G401 (cell line): ENCODE measurements at regions not wholly inside any gene's neighbourhood (a gene's known extent, or its start where the extent isn't known, plus 50 kb on each side); places are given as distances from the start of the nearest gene placed in this dataset.
"Not testable (repeated sequence)": the region's sequence is repeated elsewhere in the genome, so short reads cannot be mapped to it uniquely, and the experiment has no call there.

ENCODE experiments used
- DNase-seq: peaks from one replicate; pipeline ENCODE4 v3.0.0-alpha.2; 2015; ENCODE audit warnings: low spot score
- in situ Hi-C: cut with HindIII; loops from 2 replicates; pipeline ENCODE4 v1.10.0; 2016; ENCODE audit warnings: low sequenced_read_pairs, mixed read lengths

DNA sequence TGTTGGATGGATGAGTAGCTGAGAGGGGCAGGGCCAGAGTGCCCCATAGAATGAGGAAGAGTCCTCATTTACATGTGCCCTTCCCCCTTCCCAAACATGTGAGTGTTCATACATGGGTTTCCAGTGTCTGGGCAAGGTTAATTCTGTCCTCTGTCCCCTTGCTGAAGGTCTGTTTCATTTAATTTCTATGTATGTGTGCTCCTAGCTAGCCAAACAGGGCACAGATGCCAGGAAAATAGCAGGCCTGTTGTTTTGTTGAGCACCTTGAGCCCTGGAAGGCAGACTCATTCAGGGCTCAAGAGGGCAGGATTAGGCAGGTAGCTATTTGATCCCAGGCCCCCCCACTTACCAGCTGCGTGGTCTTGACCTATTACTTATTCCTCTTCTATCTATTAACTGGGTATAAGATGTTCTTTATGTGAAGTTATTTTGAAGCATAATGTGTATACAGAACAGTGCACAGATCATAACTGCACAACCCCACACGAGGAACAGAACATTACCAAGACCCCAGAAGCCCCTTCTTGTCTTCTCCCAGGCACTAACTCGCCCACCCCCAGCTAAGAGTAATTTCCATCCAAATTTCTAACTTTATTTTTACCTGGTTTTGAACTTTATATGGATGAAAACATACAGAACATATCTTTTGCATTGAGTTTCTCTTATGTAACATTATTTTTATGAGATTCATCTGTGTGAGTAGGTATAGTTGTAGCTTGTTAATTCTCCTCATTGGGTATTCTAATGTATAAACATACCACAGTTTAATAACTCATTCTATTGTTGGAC lies 164.3 kb downstream of the RPIA start:
- DNase-seq: no peak
- in situ Hi-C loops: no loop called here

DNA sequence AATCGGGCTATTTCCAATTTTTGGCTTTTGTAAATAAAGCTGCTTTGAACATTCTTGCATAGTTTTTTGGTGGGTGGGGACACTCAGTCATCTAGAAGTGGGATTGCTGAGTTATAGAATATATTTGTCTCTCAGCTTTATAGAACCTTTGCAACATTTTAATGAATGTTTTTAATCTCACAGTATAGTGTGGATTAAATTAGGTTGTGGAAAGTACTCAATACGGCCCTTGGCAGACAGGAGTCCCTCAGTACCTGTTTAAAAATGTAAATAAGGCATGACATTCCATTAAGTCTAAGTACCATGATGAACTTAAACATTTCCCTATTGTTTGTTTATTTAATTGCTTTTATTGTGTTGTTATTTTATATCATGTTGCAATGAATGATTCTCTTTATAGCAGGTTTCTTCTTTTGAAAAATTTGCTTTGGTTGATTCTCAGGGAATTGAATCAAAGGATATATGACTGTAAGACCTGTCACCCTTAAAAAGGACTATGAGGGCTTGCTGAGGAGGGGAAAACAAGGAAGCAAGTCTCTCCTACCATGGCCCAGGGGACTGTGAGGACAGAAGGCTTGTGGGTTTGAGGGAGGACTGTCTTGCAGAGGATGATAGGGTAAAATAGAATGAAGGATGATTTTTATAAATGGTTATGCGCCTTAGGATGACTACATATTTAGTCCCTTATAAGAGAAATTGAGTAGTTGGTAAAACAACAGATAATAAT lies 165.1 kb downstream of the RPIA start:
- DNase-seq: no peak

DNA sequence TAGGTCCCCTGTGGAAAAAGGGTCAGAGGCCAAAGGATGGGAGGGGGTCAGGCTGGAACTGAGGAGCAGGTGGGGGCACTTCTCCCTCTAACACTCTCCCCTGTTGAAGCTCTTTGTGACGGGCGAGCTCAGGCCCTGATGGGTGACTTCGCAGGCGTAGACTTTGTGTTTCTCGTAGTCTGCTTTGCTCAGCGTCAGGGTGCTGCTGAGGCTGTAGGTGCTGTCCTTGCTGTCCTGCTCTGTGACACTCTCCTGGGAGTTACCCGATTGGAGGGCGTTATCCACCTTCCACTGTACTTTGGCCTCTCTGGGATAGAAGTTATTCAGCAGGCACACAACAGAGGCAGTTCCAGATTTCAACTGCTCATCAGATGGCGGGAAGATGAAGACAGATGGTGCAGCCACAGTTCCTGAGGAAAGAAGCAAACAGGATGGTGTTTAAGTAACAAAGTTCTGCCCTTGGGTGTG lies 165.8 kb downstream of the RPIA start:
- no peak for DNase-seq
- in situ Hi-C loops: no loop called here

More for the DNA sequence above, 165.1 kb downstream of the RPIA start:
- in situ Hi-C loops: no loop called here

DNA sequence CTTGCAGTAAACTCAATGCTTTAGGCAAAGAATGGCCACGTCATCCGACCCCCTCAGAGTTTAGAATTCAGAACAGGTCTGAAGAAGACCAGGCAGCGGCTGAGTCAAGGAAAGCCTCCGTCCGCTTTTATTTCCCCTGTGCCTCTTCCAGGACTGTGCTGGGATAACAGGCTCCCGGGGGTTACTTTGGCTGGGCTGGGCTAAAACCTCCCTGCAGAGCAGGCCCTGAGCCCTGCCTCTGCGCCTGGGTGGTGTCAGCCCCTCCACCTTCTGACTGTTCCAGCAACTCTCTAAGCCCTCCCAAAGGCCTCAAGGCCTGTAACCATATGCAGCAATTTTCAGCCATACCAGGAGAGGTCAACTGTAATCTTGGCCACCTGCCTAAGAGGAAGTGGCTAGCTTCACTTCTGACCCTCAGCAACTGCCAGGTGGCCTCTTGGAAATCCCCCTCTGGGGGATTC lies 166.5 kb downstream of the RPIA start:
- no peak for DNase-seq
- in situ Hi-C loops: no loop called here

DNA sequence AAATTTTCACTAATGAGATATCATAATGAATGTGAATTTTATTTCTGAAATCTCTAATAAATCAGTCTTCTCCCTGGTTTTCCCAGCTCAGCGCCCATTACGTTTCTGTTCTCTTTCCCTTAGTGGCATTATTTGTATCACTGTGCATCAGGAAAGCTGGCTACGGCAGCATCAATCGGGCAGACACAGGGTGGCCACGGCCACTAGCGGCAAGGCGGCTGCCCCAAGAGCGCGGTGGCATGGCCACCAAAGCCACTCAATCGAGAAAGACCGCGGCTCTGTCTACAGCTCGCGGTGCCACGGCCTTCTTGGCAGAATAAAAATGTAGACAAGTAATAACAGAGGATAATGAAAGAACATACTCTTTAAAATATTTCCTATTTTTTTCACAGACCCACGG lies 168.0 kb downstream of the RPIA start:
- in situ Hi-C loops: no loop called here
- no peak for DNase-seq

DNA sequence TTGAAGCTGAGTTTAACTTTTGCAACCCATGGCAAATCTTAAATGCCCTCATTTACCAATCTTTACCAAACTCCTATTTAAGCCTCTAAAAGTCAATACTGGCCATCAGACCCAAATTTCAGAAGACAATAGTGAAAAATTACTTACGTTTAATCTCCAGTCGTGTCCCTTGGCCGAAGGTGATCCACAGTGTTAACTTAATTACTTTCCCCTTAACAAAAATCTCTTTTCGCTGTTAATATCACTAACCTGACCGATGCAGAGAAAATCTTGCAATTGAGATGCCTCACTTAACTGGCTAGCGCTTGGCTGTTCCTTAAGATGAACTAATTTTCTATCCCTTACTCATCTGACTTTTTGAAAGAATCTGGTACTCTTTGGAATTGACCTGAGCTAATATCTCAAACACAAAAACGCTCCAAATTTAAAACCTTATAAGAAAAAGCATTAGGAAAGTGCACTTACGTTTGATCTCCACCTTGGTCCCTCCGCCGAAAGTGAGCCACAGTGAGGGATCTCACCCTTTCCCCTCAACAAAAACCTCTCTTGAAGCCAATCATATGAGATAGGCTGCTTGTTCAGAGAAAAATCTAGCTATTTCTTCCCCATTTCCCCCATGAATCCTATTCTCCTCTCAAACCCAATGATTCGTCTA lies 169.1 kb downstream of the RPIA start:
- DNase-seq: no peak
- in situ Hi-C loops: no loop called here

DNA sequence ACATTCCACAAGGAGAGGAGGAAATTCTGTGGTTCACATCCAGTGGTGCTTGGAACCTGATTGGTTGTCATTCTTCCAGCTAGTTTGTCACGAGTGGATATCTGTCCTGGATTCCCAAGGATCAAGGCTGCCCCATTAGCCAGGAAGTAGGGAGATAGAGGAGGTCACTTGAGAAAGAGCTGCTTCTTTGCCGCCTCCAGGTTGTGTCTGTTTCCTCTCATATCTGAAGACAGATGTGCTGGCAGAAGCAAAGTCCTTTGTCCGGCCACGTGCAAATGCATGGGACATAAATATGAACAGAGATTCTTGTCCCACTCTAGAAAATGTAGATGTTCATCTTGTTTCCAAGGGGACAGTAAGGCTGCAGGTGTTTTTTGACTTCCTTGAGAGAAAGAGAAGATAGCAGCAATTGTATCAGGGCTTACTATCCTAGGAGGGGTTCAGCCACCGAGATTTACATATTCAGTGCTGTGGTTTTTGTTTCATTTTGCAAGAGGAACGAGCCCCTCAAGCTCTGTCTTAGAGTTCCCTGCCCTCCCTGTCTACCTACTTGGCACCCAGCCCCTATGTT lies 174.4 kb downstream of the RPIA start:
- DNase-seq: no peak
- in situ Hi-C loops: no loop called here

DNA sequence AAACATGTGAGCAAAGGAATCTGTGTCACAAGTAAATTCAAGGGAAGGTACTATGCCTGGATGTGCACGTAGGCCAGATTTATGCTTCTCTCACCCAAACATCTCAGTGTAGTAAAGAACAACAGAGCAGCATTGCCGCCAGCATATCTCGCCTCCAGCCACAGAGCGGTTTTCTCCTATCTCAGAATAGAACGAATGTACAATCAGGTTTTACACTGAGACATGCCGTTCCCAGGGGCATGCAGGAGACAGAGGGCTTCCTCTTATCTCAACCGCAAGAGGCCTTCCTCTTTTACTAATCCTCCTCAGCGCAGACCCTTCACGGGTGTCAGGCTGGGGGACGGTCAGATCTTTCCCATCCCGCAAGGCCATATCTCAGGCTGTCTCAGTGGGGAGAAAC lies 175.3 kb downstream of the RPIA start:
- DNase-seq: no peak
- in situ Hi-C loops: no loop called here

DNA sequence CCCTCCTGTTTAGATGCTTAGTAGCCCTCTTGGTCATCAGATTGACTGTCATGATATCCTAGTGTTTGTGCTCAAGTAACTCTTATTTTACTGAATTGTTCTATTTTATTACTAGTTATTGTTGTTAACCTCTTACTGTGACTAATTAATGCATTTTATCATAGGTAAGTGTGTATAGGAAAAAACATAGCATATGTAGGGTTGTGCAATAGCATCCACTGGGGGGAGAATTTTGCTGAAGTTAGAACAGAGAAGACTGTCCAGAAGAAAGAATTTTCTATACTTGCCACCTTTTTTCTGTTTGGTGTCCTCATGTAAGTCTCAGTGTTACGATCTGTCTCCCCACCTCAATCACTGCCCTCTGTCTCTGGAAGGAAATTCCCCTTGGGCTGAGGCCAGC lies 177.4 kb downstream of the RPIA start:
- in situ Hi-C loops: no loop called here
- no peak for DNase-seq

DNA sequence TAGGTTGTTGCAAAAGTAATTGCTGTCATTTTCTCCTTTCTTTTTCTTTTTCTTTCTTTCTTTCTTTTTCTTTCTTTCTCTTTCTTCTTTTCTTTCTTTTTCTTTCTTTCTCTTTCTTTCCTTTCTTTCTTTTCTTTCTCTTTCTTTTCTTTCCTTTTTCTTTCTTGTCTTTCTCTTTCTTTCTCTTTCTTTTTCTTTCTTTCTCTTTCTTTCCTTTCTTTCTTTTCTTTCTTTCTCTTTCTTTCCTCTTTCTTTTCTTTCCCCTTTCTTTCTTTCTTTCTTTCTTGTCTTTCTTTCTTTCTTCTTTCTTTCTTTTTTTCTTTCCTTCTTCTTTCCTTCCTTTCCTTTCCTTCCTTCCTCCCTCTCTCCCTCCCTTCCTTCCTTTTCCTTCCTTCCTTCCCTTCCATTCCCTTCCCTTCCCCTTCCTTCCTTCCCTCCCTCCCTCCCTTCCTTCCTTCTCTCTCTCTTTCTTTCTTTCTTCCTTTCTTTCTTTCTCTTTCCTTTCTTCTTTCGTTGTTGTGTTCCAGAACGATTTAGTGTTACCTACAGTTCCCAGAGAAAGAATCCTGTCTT lies 178.9 kb downstream of the RPIA start:
- DNase-seq: no peak

DNA sequence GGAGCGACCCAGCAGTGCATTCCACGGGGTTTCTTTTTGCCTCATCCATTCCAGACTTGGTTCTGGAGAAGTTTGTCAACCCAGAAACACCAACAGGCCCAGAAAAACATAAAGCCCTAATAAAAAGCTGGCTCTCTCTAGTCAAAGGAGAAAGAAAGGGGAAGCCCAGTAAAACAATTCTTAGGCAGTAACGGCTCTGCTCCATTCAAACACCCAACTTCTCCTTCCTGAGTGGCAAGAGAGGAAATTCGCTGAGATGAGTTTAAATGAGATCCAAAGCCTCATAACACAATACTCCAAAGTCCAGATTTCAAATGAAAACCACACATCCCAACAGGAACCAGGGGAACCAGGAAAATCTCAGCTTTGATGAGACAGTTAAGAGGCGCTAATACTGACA lies 179.9 kb downstream of the RPIA start:
- in situ Hi-C loops: no loop called here
- no peak for DNase-seq

More for the DNA sequence above, 178.9 kb downstream of the RPIA start:
- in situ Hi-C loops: no loop called here

DNA sequence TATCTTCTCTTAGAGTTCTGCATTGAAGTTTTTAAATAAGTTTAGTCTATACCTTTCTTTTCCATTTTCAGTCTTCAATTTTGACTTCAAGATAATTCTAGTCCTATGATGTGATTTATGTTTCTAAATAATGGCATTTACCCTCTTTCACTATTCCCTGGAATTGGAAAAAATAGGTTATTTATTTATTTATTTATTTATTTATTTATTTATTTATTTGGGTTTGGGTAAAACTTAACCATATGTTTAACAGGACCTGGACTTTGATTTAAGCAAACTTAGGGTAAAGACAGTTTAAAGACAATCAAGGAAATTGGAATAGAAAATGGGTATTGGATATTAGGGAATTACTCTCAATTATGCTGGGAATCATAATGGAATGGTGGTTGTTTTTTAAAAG lies 182.1 kb downstream of the RPIA start:
- DNase-seq: no peak
- in situ Hi-C loops: no loop called here

DNA sequence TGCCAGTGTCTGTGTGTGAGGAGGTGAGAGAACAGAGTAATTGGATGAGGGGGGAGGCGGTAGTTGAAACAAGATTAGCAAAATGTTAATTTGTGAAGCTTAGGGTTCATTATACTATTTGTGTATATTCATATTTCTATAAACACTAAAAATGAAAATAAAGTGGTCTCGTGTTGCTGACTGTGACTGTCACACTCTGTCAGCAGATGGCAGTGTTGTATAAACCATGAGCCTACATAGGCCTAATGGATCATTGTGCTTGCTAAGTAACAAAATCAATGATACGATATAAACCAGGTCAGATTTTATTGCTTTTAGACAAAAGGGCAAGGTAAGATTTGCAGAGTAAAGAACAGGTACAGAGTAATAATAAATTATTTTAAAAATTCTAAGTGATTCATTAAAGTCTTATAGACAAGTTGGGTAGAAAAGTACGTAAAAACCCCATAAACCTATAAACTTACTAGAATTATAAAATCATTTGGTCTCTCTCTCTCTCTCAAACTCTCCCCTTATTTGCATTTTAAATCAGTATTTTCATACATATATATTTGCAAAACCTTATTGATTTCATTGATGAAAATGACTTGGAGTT lies 182.7 kb downstream of the RPIA start:
- DNase-seq: peak; percentile 36
- in situ Hi-C loops: no loop called here

DNA sequence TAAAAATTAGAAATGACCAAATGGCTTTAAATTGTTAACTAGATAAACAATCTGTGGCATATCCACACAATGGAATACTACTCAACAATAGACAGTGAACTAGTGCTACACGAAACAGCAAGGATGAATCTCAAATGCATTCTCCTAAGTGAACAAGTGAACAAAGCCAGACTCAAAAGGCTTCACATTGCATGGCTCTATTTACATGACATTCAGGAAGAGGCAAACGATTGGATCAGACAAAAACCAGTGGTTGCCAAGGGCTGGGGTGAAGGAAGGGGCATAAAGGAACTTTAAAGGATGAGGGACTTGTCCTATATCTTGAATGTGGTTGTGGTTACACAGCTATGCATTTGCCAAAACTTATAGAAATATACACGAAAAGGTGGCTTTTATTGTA lies 184.3 kb downstream of the RPIA start:
- in situ Hi-C loops: no loop called here

DNA sequence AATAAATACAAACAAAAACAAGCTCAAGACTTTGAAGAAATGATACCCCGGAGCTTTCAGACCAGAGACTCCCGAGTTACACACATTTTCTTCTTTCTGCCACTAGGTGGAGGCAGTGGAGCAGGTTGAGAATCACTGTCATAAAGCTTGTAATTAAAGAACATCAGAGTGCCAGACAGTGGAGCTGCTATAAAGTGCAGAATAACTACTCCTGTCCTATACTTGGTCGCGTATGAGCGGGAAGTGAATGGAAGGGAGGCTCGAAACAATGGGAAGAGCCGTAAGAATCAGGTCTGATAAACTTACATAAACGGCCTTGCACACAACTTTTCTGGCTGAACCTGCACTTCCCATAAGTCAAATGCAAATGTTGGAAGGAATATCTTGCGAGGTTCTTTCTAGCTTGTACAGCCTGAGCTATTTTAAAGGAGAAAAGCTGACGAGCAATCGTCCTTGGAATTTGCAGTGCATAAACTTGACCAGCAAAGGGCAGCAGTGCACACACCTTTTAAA lies 189.0 kb downstream of the RPIA start:
- DNase-seq: peak; percentile 53
- in situ Hi-C loops: no loop called here

More for the DNA sequence above, 184.3 kb downstream of the RPIA start:
- no peak for DNase-seq

DNA sequence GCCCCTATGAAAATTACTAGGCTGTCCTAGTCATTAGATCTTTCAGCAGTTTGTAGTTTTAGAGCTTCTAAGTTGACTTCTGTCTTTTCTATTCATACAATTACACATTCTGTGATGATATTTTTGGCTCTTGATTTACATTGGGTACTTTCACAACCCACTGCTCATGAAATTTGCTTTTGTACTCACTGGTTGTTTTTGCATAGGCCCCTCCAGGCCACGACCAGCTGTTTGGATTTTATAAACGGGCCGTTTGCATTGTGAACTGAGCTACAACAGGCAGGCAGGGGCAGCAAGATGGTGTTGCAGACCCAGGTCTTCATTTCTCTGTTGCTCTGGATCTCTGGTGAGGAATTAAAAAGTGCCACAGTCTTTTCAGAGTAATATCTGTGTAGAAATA lies 193.8 kb downstream of the RPIA start:
- DNase-seq: no peak
- in situ Hi-C loops: no loop called here

DNA sequence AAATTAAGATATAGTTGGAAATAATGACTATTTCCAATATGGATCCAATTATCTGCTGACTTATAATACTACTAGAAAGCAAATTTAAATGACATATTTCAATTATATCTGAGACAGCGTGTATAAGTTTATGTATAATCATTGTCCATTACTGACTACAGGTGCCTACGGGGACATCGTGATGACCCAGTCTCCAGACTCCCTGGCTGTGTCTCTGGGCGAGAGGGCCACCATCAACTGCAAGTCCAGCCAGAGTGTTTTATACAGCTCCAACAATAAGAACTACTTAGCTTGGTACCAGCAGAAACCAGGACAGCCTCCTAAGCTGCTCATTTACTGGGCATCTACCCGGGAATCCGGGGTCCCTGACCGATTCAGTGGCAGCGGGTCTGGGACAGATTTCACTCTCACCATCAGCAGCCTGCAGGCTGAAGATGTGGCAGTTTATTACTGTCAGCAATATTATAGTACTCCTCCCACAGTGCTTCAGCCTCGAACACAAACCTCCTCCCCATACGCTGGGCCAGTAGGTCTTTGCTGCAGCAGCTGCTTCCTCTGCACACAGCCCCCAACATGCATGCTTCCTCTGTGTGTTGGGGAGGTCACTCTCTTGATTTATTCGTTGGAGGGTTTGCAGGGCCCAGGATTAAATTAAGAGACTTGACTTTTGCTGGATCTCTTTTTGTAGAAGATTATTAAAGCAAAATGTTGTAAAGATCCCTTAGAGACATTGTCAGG lies 194.4 kb downstream of the RPIA start:
- in situ Hi-C loops: no loop called here
- no peak for DNase-seq

DNA sequence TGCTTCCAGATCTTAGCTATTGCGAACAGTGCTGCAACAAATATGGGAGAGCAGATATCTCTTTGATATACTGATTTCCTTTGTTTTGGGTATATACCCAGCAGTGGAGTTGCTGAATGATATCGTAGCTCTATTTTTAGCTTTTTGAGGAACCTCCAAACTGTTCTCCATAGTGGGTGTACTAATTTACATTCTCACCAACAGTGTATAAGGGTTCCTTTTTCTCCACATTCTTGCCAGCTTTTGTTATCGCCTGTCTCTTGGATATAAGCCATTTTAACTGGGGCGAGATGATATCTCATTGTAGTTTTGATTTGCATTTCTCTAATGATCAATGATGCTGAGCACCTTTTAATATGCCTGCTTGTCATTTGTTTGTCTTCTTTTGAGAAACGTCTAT lies 196.0 kb downstream of the RPIA start:
- DNase-seq, in situ Hi-C loops: not testable (repeated sequence)
